HFFc6 (cell line): ENCODE measurements at regions not wholly inside any gene's neighbourhood (a gene's known extent, or its start where the extent isn't known, plus 50 kb on each side); places are given as distances from the start of the nearest gene placed in this dataset.

ENCODE experiments used
- DNase-seq: peaks from one replicate; pipeline ENCODE4 v3.0.0-alpha.2; 2018
- H3K27ac Mint-ChIP-seq: 2 replicates; pipeline ENCODE4 v1.8.0; 2020; ENCODE audit warnings: mild to moderate bottlenecking, mixed read lengths
- H3K27me3 Mint-ChIP-seq: 2 replicates; pipeline ENCODE4 v1.8.0; 2021; ENCODE audit warnings: mild to moderate bottlenecking, moderate library complexity, mixed read lengths; ENCODE audit not compliant: insufficient read depth
- H3K36me3 Mint-ChIP-seq: 2 replicates; pipeline ENCODE4 v1.8.0; 2021; ENCODE audit warnings: low read depth, mixed read lengths
- H3K4me1 Mint-ChIP-seq: 2 replicates; pipeline ENCODE4 v1.8.0; 2020; ENCODE audit warnings: low read depth, mixed read lengths
- H3K4me3 Mint-ChIP-seq: 2 replicates; pipeline ENCODE4 v1.8.0; 2020; ENCODE audit warnings: mild to moderate bottlenecking, moderate library complexity, mixed read lengths
- H3K9me3 Mint-ChIP-seq: 2 replicates; pipeline ENCODE4 v1.8.0; 2020; ENCODE audit warnings: mild to moderate bottlenecking, mixed read lengths
- CTCF ChIP-seq: fragments of 200-600 bp; sonication (generic); IDR thresholded peaks from 2 replicates; pipeline ENCODE4 v1.5.0; 2021; ENCODE audit warnings: antibody characterized with exemption, mild to moderate bottlenecking

DNA sequence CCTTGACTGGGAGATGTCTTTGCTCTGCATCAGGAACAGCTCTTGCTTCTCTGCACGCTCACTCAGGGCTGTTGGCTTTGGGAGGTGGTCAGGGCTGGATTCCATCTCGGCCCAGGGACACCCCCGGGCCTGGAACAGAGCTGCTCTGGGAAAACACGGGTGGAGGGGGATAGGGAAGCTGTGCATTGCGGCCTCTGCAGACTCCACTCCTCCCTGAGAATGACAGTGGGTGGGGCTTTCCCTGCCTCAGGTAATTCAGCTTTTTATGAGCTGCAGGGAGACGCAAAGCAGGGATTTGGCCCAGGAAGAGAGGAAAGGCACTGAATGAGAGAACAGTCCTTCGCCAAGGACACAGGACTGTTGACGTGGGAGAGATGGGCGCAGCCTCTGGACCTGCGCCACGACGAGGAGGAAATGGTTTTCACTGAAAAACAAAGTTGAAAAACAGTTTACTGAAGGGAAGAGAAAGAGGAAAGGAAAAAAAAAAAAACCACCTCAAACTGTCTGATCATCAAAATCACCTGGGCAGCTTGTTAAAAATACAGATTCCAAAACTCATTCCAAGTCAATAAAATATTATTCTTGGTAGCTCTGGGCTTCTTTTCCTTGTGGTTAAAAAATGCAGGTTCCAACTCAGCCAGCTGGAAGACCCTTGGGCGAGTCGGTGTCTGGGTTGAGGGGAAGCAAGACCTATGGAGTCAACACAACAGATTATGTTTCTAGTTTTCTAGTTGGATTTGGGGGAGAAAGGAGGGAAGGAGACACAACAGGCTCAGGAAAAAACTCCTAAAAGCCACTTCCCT, 194.0 kb downstream of the ZFP36L2 start:
- H3K4me3 Mint-ChIP-seq, result no peak overlapping the region
- no peaks in the 10 kb centered on the region for H3K9me3 Mint-ChIP-seq
- no peaks in the 10 kb centered on the region for H3K36me3 Mint-ChIP-seq
- no peak for DNase-seq
- H3K4me1 Mint-ChIP-seq, result peaks cover 7% of the 10 kb centered on the region; the same call in 1 of the 2 replicates
- H3K27me3 Mint-ChIP-seq, result no peaks in the 10 kb centered on the region
- no peak for TF ChIP-seq CTCF
- no peak overlapping the region for H3K27ac Mint-ChIP-seq

- no peaks in the 10 kb centered on the region for H3K27me3 Mint-ChIP-seq
- H3K36me3 Mint-ChIP-seq, result no peaks in the 10 kb centered on the region
- H3K4me3 Mint-ChIP-seq, result no peak overlapping the region
- no peak for DNase-seq
- H3K9me3 Mint-ChIP-seq, result no peaks in the 10 kb centered on the region
- H3K27ac Mint-ChIP-seq, result no peak overlapping the region
- TF ChIP-seq CTCF, result no peak
- H3K4me1 Mint-ChIP-seq, result peaks cover 7% of the 10 kb centered on the region; the same call in 1 of the 2 replicates
Measured at GRCh38 chr2:43031471-43032212, 194.8 kb downstream of the ZFP36L2 start.

DNA sequence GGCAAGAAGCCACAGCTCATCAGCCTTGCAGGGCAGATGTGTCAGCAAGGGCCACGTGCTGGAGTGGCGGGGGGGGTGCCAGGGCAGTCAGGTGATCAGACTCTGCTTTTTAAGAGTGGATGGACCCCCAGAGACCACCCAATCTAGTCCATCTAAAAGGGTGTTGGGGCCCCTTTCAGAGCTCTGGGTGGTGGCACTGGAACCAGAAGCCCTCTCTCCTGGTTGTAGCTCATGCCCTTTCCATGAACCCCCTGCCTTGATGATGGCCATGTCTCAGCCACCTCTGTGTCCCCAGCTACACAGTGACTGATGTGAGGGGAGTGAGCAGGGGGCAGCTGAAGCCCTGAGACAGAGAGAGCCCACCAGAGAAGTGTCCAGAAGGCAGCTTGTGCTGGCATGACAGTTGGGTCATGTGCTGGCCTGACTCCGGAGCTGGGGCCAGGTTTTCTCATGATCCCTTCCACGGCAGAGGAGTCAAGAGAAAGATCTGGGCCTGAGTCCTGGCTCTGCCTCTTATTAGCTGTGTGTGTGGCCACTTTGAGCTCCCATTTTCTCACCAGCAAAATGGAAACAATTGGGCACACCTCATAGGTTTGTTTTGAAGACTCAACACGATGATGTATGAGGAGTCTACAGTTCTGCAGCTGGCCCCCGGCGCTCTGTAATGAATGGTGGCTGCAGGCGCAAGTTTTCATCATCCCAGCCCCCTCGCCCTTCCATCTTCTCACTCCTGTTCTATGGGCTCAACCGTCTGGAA, 195.7 kb downstream of the ZFP36L2 start:
- no peaks in the 10 kb centered on the region for H3K9me3 Mint-ChIP-seq
- H3K27me3 Mint-ChIP-seq, result no peaks in the 10 kb centered on the region
- peaks cover 14% of the 10 kb centered on the region for H3K4me1 Mint-ChIP-seq
- H3K4me3 Mint-ChIP-seq, result no peak overlapping the region
- TF ChIP-seq CTCF, result no peak
- H3K27ac Mint-ChIP-seq, result no peak overlapping the region
- H3K36me3 Mint-ChIP-seq, result no peaks in the 10 kb centered on the region
- no peak for DNase-seq

GRCh38 chr2:43029186-43029585, 197.2 kb downstream of the ZFP36L2 start:
- no peak overlapping the region for H3K27ac Mint-ChIP-seq

More at GRCh38 chr2:43029186-43029585, 197.2 kb downstream of the ZFP36L2 start:
- no peaks in the 10 kb centered on the region for H3K9me3 Mint-ChIP-seq
- no peaks in the 10 kb centered on the region for H3K27me3 Mint-ChIP-seq
- no peaks in the 10 kb centered on the region for H3K36me3 Mint-ChIP-seq
- TF ChIP-seq CTCF, result no peak
- H3K4me3 Mint-ChIP-seq, result no peak overlapping the region
- no peak for DNase-seq
- peaks cover 27% of the 10 kb centered on the region for H3K4me1 Mint-ChIP-seq
